ENCODE measurements at regions not wholly inside any gene's neighbourhood (a gene's known extent, or its start where the extent isn't known, plus 50 kb on each side); places are given as distances from the start of the nearest gene placed in this dataset.

- TF ChIP-seq POLR2A (IDR thresholded peaks at IDR 0.05) (no peak), EP300 (IDR thresholded peaks at IDR 0.05) (no peak), CTCF (IDR thresholded peaks at IDR 0.05) (no peak)
- intact Hi-C loops (cut with DNase I): no loop called here
- H3K36me3 ChIP-seq: no peaks in the 10 kb centered on the region
- H3K9me3 ChIP-seq: no peaks in the 10 kb centered on the region
- WGBS, 3 donors: 84 to 98% (median 89%) methylated on average over 2 of the region's 2 CpGs
- no peaks in the 10 kb centered on the region for H3K4me1 ChIP-seq (ENCODE audit: insufficient read depth)
- H3K27ac ChIP-seq: no peak overlapping the region
- no peak overlapping the region for H3K4me3 ChIP-seq
- H3K27me3 ChIP-seq: no peaks in the 10 kb centered on the region
- DNase-seq: no peak
These were observed 286.2 kb upstream of the UMPS start for GRCh38 chr3:124444075-124444474.

GRCh38 chr3:124444896-124445295, 285.4 kb upstream of the UMPS start:
- Histone ChIP-seq H3K9me3 (no peaks in the 10 kb centered on the region), H3K36me3 (no peaks in the 10 kb centered on the region), H3K27me3 (no peaks in the 10 kb centered on the region), H3K4me3 (no peak overlapping the region), H3K27ac (no peak overlapping the region), H3K4me1 (ENCODE audit: insufficient read depth) (no peaks in the 10 kb centered on the region)
- WGBS, 3 donors: 92 to 95% (median 93%) methylated on average over 3 of the region's 3 CpGs
- no peak for TF ChIP-seq POLR2A (IDR thresholded peaks at IDR 0.05)
- TF ChIP-seq CTCF (IDR thresholded peaks at IDR 0.05): no peak
- intact Hi-C loops (cut with DNase I): no loop called here
- DNase-seq: no peak

DNA sequence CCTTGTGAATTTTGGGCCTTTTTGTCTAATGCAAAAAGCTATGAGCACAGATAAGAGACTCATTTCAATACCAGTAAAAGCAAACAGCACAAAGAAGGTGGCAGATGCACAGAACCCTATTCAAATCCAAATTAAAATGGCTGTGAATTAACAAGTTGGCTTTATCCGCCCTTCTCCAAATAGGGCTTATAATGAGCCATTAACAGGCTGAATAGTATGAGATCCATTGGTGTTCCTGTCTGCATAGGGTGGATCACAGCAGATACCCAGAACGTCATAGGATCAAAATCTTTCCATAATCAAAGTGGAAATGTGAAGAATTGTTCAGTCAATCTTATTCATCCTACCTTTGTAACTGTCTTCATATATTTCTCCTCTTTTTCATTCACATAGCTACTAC, 282.4 kb upstream of the UMPS start:
- WGBS, 3 donors: 85 to 97% (median 95%) methylated on average over 2 of the region's 2 CpGs
- H3K36me3 ChIP-seq: no peaks in the 10 kb centered on the region
- H3K4me1 ChIP-seq (ENCODE audit: insufficient read depth): no peaks in the 10 kb centered on the region
- no peak overlapping the region for H3K27ac ChIP-seq
- no peak for DNase-seq
- TF ChIP-seq EP300 (IDR thresholded peaks at IDR 0.05) (no peak), CTCF (IDR thresholded peaks at IDR 0.05) (no peak), POLR2A (IDR thresholded peaks at IDR 0.05) (no peak)
- H3K9me3 ChIP-seq: no peaks in the 10 kb centered on the region
- intact Hi-C loops (cut with DNase I): no loop called here
- H3K4me3 ChIP-seq: no peak overlapping the region
- no peaks in the 10 kb centered on the region for H3K27me3 ChIP-seq

DNA sequence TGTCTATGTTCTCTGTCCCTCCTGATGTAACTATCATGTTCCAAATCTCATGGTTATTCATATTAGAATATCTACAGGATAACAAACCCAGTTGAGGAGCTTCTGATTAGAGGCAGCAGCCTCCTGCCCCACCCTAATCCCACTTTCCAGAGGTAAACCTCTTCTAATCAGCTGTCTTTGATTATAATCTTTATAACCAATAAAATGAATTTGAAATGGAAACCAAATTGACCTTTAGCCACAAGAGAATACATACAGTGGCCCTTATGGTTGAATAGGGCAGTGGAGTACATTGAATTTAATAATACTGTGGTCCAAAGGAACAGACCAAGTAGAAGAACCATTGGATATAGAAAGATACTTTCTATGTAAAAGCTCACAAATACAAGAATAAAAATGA, 281.3 kb upstream of the UMPS start:
- no peaks in the 10 kb centered on the region for H3K9me3 ChIP-seq
- no peaks in the 10 kb centered on the region for H3K27me3 ChIP-seq
- TF ChIP-seq EP300 (IDR thresholded peaks at IDR 0.05) (no peak), CTCF (IDR thresholded peaks at IDR 0.05) (no peak), POLR2A (IDR thresholded peaks at IDR 0.05) (no peak)
- no peak overlapping the region for H3K27ac ChIP-seq
- no peaks in the 10 kb centered on the region for H3K36me3 ChIP-seq
- no peak for DNase-seq
- no peaks in the 10 kb centered on the region for H3K4me1 ChIP-seq (ENCODE audit: insufficient read depth)
- H3K4me3 ChIP-seq: no peak overlapping the region
- intact Hi-C loops (cut with DNase I): no loop called here

GRCh38 chr3:124450366-124450765, 279.9 kb upstream of the UMPS start:
- intact Hi-C loops (cut with DNase I): no loop called here
- WGBS, 3 donors: 96 to 99% (median 99%) methylated on average over 3 of the region's 3 CpGs
- H3K9me3 ChIP-seq: no peaks in the 10 kb centered on the region
- H3K36me3 ChIP-seq: no peaks in the 10 kb centered on the region
- no peaks in the 10 kb centered on the region for H3K4me1 ChIP-seq (ENCODE audit: insufficient read depth)
- H3K27me3 ChIP-seq: no peaks in the 10 kb centered on the region
- TF ChIP-seq CTCF (IDR thresholded peaks at IDR 0.05) (no peak), EP300 (IDR thresholded peaks at IDR 0.05) (no peak), POLR2A (IDR thresholded peaks at IDR 0.05) (no peak)
- no peak for DNase-seq
- H3K27ac ChIP-seq: no peak overlapping the region
- no peak overlapping the region for H3K4me3 ChIP-seq
